Mesenchymal stem cell (in vitro differentiated cells and primary cell): ENCODE measurements at regions not wholly inside any gene's neighbourhood (a gene's known extent, or its start where the extent isn't known, plus 50 kb on each side); places are given as distances from the start of the nearest gene placed in this dataset.

ENCODE experiments used
- DNase-seq: peaks from one replicate; pipeline ENCODE4 v3.0.0-alpha.2; 2013
- H2AFZ ChIP-seq: one replicate; pipeline ENCODE4 v1.6.1; 2013; ENCODE audit warnings: low read depth, mild to moderate bottlenecking, control low read depth, inconsistent platforms, low read length, moderate library complexity
- H2AK5ac ChIP-seq: 2 replicates; pipeline ENCODE4 v1.6.1; 2013; ENCODE audit warnings: low read length, moderate library complexity, mild to moderate bottlenecking, inconsistent platforms; ENCODE audit not compliant: severe bottlenecking
- H2BK120ac ChIP-seq: one replicate; pipeline ENCODE4 v1.6.1; 2013; ENCODE audit warnings: low read depth, mild to moderate bottlenecking, inconsistent platforms, low read length, moderate library complexity
- H2BK12ac ChIP-seq, 2 experiments: one replicate each; pipeline ENCODE4 v1.6.1; 2013; ENCODE audit warnings: inconsistent platforms in 2 of 2, low read length in 2 of 2, mild to moderate bottlenecking in 2 of 2, moderate library complexity in 2 of 2, control low read depth in 1 of 2
- H2BK15ac ChIP-seq: one replicate; pipeline ENCODE4 v1.6.1; 2013; ENCODE audit warnings: mild to moderate bottlenecking, low read depth, inconsistent platforms; ENCODE audit not compliant: poor library complexity, severe bottlenecking
- H2BK5ac ChIP-seq: 2 replicates; pipeline ENCODE4 v1.6.1; 2013; ENCODE audit warnings: low read depth, mild to moderate bottlenecking, low read length, control low read depth, inconsistent platforms; ENCODE audit not compliant: poor library complexity, severe bottlenecking
- H3K14ac ChIP-seq, 2 experiments: one replicate each; pipeline ENCODE4 v1.6.1; 2013; ENCODE audit warnings: inconsistent platforms in 2 of 2, low read length in 2 of 2, control low read depth in 1 of 2, mild to moderate bottlenecking in 1 of 2, moderate library complexity in 1 of 2
- H3K18ac ChIP-seq, 2 experiments: one replicate each; pipeline ENCODE4 v1.6.1; 2013; ENCODE audit warnings: inconsistent platforms in 2 of 2, low read length in 2 of 2, control low read depth in 1 of 2, low read depth in 1 of 2, mild to moderate bottlenecking in 1 of 2
- H3K23ac ChIP-seq, 2 experiments: one replicate each; pipeline ENCODE4 v1.6.1; 2013; ENCODE audit warnings: inconsistent platforms in 2 of 2, low read length in 2 of 2, mild to moderate bottlenecking in 2 of 2, moderate library complexity in 2 of 2, control low read depth in 1 of 2
- H3K27ac ChIP-seq: 2 replicates; pipeline ENCODE4 v1.5.1; 2013; ENCODE audit warnings: mild to moderate bottlenecking, moderate library complexity, low read length, control low read depth, inconsistent platforms; ENCODE audit not compliant: poor library complexity, severe bottlenecking
- H3K27me3 ChIP-seq, 2 experiments: 2 replicates each; pipeline versions ENCODE4 v1.6.1 to v1.7.0; 2013; ENCODE audit warnings: low read length in 2 of 2, mild to moderate bottlenecking in 2 of 2, moderate library complexity in 2 of 2, control low read depth in 1 of 2, inconsistent platforms in 1 of 2; ENCODE audit not compliant: control insufficient read depth in 1 of 2, insufficient read depth in 1 of 2
- H3K36me3 ChIP-seq, 2 experiments: 2 replicates each; pipeline versions ENCODE4 v1.6.1 to v1.7.0; 2013; ENCODE audit warnings: low read length in 2 of 2, control low read depth in 1 of 2, inconsistent platforms in 1 of 2, low read depth in 1 of 2, mild to moderate bottlenecking in 1 of 2; ENCODE audit not compliant: insufficient read depth in 2 of 2, control insufficient read depth in 1 of 2
- H3K4ac ChIP-seq, 2 experiments: one replicate each; pipeline ENCODE4 v1.6.1; 2013; ENCODE audit warnings: inconsistent platforms in 2 of 2, low read length in 2 of 2, mild to moderate bottlenecking in 2 of 2, moderate library complexity in 2 of 2, control low read depth in 1 of 2, low read depth in 1 of 2
- H3K4me1 ChIP-seq: 2 replicates; pipeline ENCODE4 v1.6.1; 2013; ENCODE audit warnings: low read depth, low read length, control low read depth; ENCODE audit not compliant: control insufficient read depth, insufficient read depth
- H3K4me2 ChIP-seq: 2 replicates; pipeline ENCODE4 v1.6.1; 2013; ENCODE audit warnings: low read length, mild to moderate bottlenecking, inconsistent platforms; ENCODE audit not compliant: poor library complexity, severe bottlenecking
- H3K4me3 ChIP-seq, 2 experiments: 2 replicates each; pipeline versions ENCODE4 v1.5.1 to v1.7.0; 2013; ENCODE audit warnings: low read length in 2 of 2, mild to moderate bottlenecking in 2 of 2, control low read depth in 1 of 2, low read depth in 1 of 2; ENCODE audit not compliant: insufficient read depth in 1 of 2
- H3K79me1 ChIP-seq: replicated peaks from 2 replicates; pipeline ENCODE4 v1.6.1; 2013; ENCODE audit warnings: mild to moderate bottlenecking, control low read depth, low read length, inconsistent platforms; ENCODE audit not compliant: poor library complexity, severe bottlenecking
- H3K9ac ChIP-seq: 2 replicates; pipeline ENCODE4 v1.7.0; 2013; ENCODE audit warnings: mild to moderate bottlenecking, low read length, moderate library complexity
- H3K9me3 ChIP-seq: 2 replicates; pipeline ENCODE4 v1.7.0; 2013; ENCODE audit warnings: mild to moderate bottlenecking, low read length; ENCODE audit not compliant: control insufficient read depth
- H4K8ac ChIP-seq: one replicate; pipeline ENCODE4 v1.6.1; 2013; ENCODE audit warnings: inconsistent platforms, mild to moderate bottlenecking, low read length, moderate library complexity
- H4K91ac ChIP-seq: one replicate; pipeline ENCODE4 v1.6.1; 2013; ENCODE audit warnings: mild to moderate bottlenecking, low read length, inconsistent platforms
- WGBS: methylation state at CpG from one replicate; pipeline ENCODE4 v1.1.7; 2013; ENCODE audit warnings: mixed read lengths; 5-methylcytosine and 5-hydroxymethylcytosine counted together

GRCh38 chr21:26719750-26720149, 125.5 kb downstream of the ADAMTS1 start:
- no peak overlapping the region for H2BK15ac ChIP-seq
- WGBS = 90% methylated on average over 9 of the region's 9 CpGs
- no peaks in the 10 kb centered on the region for H3K9me3 ChIP-seq
- no peak overlapping the region for H2BK120ac ChIP-seq
- no peak overlapping the region for H2BK5ac ChIP-seq
- H2AFZ ChIP-seq = no peak overlapping the region
- no peaks in the 10 kb centered on the region for H3K4me1 ChIP-seq
- no peak overlapping the region for H4K91ac ChIP-seq
- no peak overlapping the region for H2AK5ac ChIP-seq
- no peak for DNase-seq
- no peaks in the 10 kb centered on the region for H3K79me1 ChIP-seq
- no peak overlapping the region for H2BK12ac ChIP-seq
- no peak overlapping the region for H3K18ac ChIP-seq
- H3K4me3 ChIP-seq = no peak overlapping the region
- H3K9ac ChIP-seq = no peak overlapping the region
- H3K36me3 ChIP-seq = no peaks in the 10 kb centered on the region
- H3K27me3 ChIP-seq = no peaks in the 10 kb centered on the region
- H3K14ac ChIP-seq = no peak overlapping the region
- H3K27ac ChIP-seq = no peak overlapping the region
- H3K23ac ChIP-seq = no peak overlapping the region
- no peak overlapping the region for H3K4ac ChIP-seq
- H3K4me2 ChIP-seq = no peak overlapping the region
- no peak overlapping the region for H4K8ac ChIP-seq

- Histone ChIP-seq H3K23ac (no peak overlapping the region), H3K4ac (no peak overlapping the region), H3K18ac (no peak overlapping the region), H2AFZ (no peak overlapping the region), H3K9me3 (no peaks in the 10 kb centered on the region), H3K36me3 (no peaks in the 10 kb centered on the region), H2BK15ac (no peak overlapping the region), H4K91ac (no peak overlapping the region), H3K4me2 (no peak overlapping the region), H3K4me1 (no peaks in the 10 kb centered on the region), H3K27me3 (no peaks in the 10 kb centered on the region), H2AK5ac (no peak overlapping the region), H4K8ac (no peak overlapping the region), H3K9ac (peak overlapping the region; percentile 25), H3K79me1 (no peaks in the 10 kb centered on the region), H2BK120ac (no peak overlapping the region), H2BK5ac (no peak overlapping the region), H3K14ac (no peak overlapping the region), H3K27ac (no peak overlapping the region), H3K4me3 (no peak overlapping the region), H2BK12ac (no peak overlapping the region)
- peak; percentile 28 for DNase-seq
- WGBS = 37% methylated on average over 3 of the region's 5 CpGs
Measured at GRCh38 chr21:26717146-26717739, 128.0 kb downstream of the ADAMTS1 start.

- no peaks in the 10 kb centered on the region for H3K36me3 ChIP-seq
- H2BK15ac ChIP-seq = no peak overlapping the region
- H3K4me3 ChIP-seq = no peak overlapping the region
- no peaks in the 10 kb centered on the region for H3K9me3 ChIP-seq
- peak; percentile 66 for DNase-seq
- H3K18ac ChIP-seq = peak overlapping the region in 1 of 2 experiments; percentile 28
- H3K4me1 ChIP-seq = no peaks in the 10 kb centered on the region
- H3K27ac ChIP-seq = no peak overlapping the region
- no peak overlapping the region for H3K4ac ChIP-seq
- H2AFZ ChIP-seq = no peak overlapping the region
- no peak overlapping the region for H3K14ac ChIP-seq
- no peak overlapping the region for H3K4me2 ChIP-seq
- H4K8ac ChIP-seq = no peak overlapping the region
- H3K79me1 ChIP-seq = no peaks in the 10 kb centered on the region
- WGBS = 37% methylated on average over 7 of the region's 7 CpGs
- no peak overlapping the region for H2BK120ac ChIP-seq
- no peak overlapping the region for H3K23ac ChIP-seq
- no peak overlapping the region for H2BK5ac ChIP-seq
- H2BK12ac ChIP-seq = no peak overlapping the region
- H3K27me3 ChIP-seq = no peaks in the 10 kb centered on the region
- H2AK5ac ChIP-seq = no peak overlapping the region
- no peak overlapping the region for H4K91ac ChIP-seq
- peak overlapping the region; percentile 46 for H3K9ac ChIP-seq
Measured at GRCh38 chr21:26715878-26716506, 129.2 kb downstream of the ADAMTS1 start.

- no peaks in the 10 kb centered on the region for H3K4me1 ChIP-seq
- H4K8ac ChIP-seq = no peak overlapping the region
- H3K36me3 ChIP-seq = no peaks in the 10 kb centered on the region
- H3K4me3 ChIP-seq = no peak overlapping the region
- no peak overlapping the region for H2BK12ac ChIP-seq
- no peak for DNase-seq
- no peak overlapping the region for H3K27ac ChIP-seq
- no peak overlapping the region for H2BK120ac ChIP-seq
- no peaks in the 10 kb centered on the region for H3K9me3 ChIP-seq
- H2BK15ac ChIP-seq = no peak overlapping the region
- no peaks in the 10 kb centered on the region for H3K79me1 ChIP-seq
- H3K4ac ChIP-seq = no peak overlapping the region
- no peak overlapping the region for H2AFZ ChIP-seq
- no peak overlapping the region for H3K9ac ChIP-seq
- H2BK5ac ChIP-seq = no peak overlapping the region
- H2AK5ac ChIP-seq = no peak overlapping the region
- H3K18ac ChIP-seq = no peak overlapping the region
- H4K91ac ChIP-seq = no peak overlapping the region
- H3K27me3 ChIP-seq = no peaks in the 10 kb centered on the region
- 69% methylated on average over 4 of the region's 4 CpGs for WGBS
- no peak overlapping the region for H3K23ac ChIP-seq
- no peak overlapping the region for H3K14ac ChIP-seq
- no peak overlapping the region for H3K4me2 ChIP-seq
Measured at GRCh38 chr21:26715116-26715515, 130.1 kb downstream of the ADAMTS1 start.
